Kidney epithelial cell (primary cell): ENCODE measurements at regions not wholly inside any gene's neighbourhood (a gene's known extent, or its start where the extent isn't known, plus 50 kb on each side); places are given as distances from the start of the nearest gene placed in this dataset.

Experiments
- DNase-seq: peaks from one replicate; pipeline ENCODE4 v3.0.0-alpha.2; 2010; ENCODE audit warnings: low read depth
- H3K27me3 ChIP-seq: 2 replicates; pipeline ENCODE4 v1.6.0; 2011; ENCODE audit warnings: low read length; ENCODE audit not compliant: control insufficient read depth, insufficient read depth
- H3K36me3 ChIP-seq: 2 replicates; pipeline ENCODE4 v1.5.1; 2011; ENCODE audit warnings: low read length; ENCODE audit not compliant: control insufficient read depth, insufficient read depth
- H3K4me3 ChIP-seq: 2 replicates; pipeline ENCODE4 v1.5.1; 2011; ENCODE audit warnings: low read depth, mild to moderate bottlenecking, control low read depth, low read length
- TF ChIP-seq, protein P1 (sequence below): IDR thresholded peaks from 2 replicates; pipeline ENCODE4 v1.5.1; 2011; ENCODE audit warnings: mild to moderate bottlenecking, moderate library complexity, low read length, control low read depth, inconsistent platforms; ENCODE audit not compliant: insufficient read depth, poor library complexity, severe bottlenecking

DNA sequence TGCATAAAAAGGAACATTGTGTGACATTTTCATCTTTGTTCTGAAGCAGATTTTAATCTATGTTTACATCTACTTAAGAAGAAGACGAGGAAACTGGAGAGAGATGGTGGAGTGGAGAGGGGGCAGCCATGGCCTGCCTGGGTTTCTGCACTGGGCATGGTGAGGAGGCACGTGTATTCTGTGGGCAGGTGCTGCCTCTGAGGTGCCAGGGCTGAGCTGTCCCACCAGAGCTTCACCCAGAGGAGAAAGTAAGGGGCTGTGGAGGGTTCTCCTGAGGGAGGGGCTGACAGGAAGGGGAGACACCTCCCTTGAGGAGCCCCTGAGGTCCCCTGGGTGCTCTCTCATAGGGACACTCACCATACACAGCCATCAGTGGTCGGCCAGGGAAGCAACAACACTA, 372.4 kb upstream of the OR4E1 start:
- TF ChIP-seq, protein P1, sequence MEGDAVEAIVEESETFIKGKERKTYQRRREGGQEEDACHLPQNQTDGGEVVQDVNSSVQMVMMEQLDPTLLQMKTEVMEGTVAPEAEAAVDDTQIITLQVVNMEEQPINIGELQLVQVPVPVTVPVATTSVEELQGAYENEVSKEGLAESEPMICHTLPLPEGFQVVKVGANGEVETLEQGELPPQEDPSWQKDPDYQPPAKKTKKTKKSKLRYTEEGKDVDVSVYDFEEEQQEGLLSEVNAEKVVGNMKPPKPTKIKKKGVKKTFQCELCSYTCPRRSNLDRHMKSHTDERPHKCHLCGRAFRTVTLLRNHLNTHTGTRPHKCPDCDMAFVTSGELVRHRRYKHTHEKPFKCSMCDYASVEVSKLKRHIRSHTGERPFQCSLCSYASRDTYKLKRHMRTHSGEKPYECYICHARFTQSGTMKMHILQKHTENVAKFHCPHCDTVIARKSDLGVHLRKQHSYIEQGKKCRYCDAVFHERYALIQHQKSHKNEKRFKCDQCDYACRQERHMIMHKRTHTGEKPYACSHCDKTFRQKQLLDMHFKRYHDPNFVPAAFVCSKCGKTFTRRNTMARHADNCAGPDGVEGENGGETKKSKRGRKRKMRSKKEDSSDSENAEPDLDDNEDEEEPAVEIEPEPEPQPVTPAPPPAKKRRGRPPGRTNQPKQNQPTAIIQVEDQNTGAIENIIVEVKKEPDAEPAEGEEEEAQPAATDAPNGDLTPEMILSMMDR, result no peak
- H3K36me3 ChIP-seq, result no peaks in the 10 kb centered on the region
- DNase-seq, result no peak

DNA sequence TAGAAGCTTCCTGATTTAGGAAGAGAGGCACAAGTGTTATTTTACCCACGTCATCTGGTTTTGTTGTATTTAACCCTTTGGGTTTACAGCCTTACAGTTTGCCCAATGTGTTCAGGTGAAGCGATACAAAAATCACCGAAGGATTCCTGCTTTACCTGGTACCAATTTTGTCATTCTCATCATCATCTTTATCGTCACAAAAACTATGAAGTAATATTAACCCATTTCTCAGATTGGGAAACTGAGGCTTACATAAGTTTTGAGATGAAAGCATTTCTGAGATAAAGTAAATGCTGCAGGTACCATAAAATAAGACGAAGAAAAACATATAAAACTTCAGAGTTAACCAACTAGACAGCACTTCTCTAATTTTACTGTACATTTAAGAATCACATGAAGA, 370.6 kb upstream of the OR4E1 start:
- TF ChIP-seq, protein P1, result no peak
- H3K27me3 ChIP-seq, result no peaks in the 10 kb centered on the region
- DNase-seq, result no peak
- no peaks in the 10 kb centered on the region for H3K36me3 ChIP-seq
- H3K4me3 ChIP-seq, result no peak overlapping the region

More for the DNA sequence above, 372.4 kb upstream of the OR4E1 start:
- Histone ChIP-seq H3K27me3 (no peaks in the 10 kb centered on the region), H3K4me3 (no peak overlapping the region)

DNA sequence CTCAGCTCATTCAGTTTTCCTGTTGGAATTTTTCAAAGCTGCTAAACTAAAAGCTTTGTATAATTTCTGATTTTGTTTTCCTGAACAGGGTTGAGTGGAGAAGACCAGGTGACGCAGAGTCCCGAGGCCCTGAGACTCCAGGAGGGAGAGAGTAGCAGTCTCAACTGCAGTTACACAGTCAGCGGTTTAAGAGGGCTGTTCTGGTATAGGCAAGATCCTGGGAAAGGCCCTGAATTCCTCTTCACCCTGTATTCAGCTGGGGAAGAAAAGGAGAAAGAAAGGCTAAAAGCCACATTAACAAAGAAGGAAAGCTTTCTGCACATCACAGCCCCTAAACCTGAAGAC, 367.1 kb upstream of the OR4E1 start:
- H3K27me3 ChIP-seq, result no peaks in the 10 kb centered on the region
- H3K36me3 ChIP-seq, result no peaks in the 10 kb centered on the region
- DNase-seq, result no peak
- H3K4me3 ChIP-seq, result no peak overlapping the region
- TF ChIP-seq, protein P1, result no peak

DNA sequence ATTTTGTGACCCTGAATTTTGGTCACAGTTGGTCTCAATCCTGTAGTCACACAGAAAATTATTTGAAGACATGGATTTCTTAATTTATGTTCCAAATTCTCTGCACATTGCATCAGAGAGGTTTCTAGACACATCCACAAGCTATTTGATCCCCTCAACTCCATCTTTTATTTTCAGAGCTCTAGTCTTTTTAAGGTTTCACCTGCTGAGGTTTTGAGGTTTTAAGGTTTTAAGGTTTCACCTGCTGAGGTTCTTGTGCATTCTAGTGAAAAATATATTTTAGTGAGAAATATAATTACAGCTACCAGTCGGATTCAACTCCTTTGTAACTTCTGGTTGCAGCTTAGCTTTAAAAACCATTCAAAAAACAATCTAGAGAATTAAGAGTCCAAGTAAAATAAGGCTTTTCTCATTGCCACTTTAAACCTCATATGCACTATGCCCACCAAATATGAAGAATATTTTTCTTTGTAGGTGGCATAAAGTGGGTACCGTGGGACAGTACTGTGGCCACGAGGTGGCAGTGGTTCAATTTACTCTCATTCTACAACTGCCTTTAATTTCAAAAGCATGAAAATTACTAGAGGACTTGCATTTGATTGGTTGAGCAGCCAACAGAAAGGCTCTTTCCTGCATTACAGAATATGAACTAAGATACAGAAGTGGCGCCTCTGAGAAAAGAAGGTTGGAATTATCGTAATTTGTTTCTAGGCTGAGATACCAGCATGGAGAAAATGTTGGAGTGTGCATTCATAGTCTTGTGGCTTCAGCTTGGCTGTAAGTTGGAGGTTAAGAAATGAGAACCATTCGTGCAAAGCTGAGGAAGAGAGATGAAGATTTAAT, 366.5 kb upstream of the OR4E1 start:
- no peak overlapping the region for H3K4me3 ChIP-seq
- TF ChIP-seq, protein P1, result peak; percentile 68
- no peaks in the 10 kb centered on the region for H3K36me3 ChIP-seq
- H3K27me3 ChIP-seq, result no peaks in the 10 kb centered on the region
- DNase-seq, result no peak

DNA sequence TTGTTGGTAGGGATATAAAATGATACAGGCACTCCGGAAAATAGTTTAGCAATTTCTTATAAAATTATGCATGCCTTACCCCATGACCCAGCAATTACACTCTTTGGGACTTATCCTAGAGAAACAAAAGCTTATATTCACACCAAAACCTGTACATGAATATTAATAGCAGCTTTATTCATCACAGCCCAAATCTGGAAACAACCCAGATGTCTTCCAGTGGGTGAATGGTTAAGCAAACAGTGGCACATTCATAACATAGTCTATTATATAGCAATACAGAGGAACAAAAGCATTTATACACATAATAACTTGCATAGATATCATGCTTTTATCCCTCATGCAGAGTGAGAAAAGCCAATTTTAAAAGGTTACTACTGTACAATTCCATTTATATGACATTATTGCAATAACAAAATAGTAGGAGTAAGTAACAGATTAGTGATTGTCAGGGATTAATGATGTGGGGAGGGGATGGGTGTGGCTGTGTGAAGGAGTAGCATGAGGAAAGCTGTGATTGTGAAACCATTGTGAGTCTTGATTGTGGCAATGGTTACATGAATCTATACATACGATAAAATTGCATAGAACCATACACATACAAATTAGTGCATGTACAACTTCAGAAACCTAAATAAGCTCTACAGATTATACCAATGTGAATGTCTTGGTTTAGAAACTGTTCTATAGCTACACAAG, 363.1 kb upstream of the OR4E1 start:
- Histone ChIP-seq H3K36me3 (no peaks in the 10 kb centered on the region), H3K27me3 (no peaks in the 10 kb centered on the region), H3K4me3 (no peak overlapping the region)
- TF ChIP-seq, protein P1, result no peak
- no peak for DNase-seq
